Esophagus muscularis mucosa (tissue), 3 donors: ENCODE measurements at regions not wholly inside any gene's neighbourhood (a gene's known extent, or its start where the extent isn't known, plus 50 kb on each side); places are given as distances from the start of the nearest gene placed in this dataset.

ENCODE experiments used
- EP300 ChIP-seq: sonication (generic); formaldehyde crosslinking; IDR thresholded peaks from one replicate; pipeline ENCODE4 v1.6.1; 2017; ENCODE audit warnings: antibody characterized with exemption
- TF ChIP-seq, protein P1 (sequence below), 3 experiments: fragments of 200-600 bp in 2 of 3; fragments of 450-650 bp in 1 of 3; sonication (generic) in 2 of 3; IDR thresholded peaks; one replicate each; pipeline ENCODE4 v1.5.1; 2017 to 2019; ENCODE audit warnings: antibody characterized with exemption in 3 of 3, mild to moderate bottlenecking in 2 of 3, moderate library complexity in 1 of 3

- no peak for TF ChIP-seq EP300
- TF ChIP-seq, protein P1, sequence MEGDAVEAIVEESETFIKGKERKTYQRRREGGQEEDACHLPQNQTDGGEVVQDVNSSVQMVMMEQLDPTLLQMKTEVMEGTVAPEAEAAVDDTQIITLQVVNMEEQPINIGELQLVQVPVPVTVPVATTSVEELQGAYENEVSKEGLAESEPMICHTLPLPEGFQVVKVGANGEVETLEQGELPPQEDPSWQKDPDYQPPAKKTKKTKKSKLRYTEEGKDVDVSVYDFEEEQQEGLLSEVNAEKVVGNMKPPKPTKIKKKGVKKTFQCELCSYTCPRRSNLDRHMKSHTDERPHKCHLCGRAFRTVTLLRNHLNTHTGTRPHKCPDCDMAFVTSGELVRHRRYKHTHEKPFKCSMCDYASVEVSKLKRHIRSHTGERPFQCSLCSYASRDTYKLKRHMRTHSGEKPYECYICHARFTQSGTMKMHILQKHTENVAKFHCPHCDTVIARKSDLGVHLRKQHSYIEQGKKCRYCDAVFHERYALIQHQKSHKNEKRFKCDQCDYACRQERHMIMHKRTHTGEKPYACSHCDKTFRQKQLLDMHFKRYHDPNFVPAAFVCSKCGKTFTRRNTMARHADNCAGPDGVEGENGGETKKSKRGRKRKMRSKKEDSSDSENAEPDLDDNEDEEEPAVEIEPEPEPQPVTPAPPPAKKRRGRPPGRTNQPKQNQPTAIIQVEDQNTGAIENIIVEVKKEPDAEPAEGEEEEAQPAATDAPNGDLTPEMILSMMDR (IDR thresholded peaks at IDR 0.05), result no peak
Measured at GRCh38 chr5:24823625-24824024, 178.8 kb upstream of the CDH10 start.
